ENCODE measurements at regions not wholly inside any gene's neighbourhood (a gene's known extent, or its start where the extent isn't known, plus 50 kb on each side); places are given as distances from the start of the nearest gene placed in this dataset.
"Not testable (repeated sequence)": the region's sequence is repeated elsewhere in the genome, so short reads cannot be mapped to it uniquely, and the experiment has no call there.

- not testable (repeated sequence) for H4K20me1 ChIP-seq (ENCODE audit: control insufficient read depth, insufficient read depth, insufficient read length); H3K27me3 Mint-ChIP-seq (ENCODE audit: low read depth); H3K9me3 ChIP-seq (ENCODE audit: control insufficient read depth, low read depth, low read length); H2AFZ ChIP-seq (ENCODE audit: low read length); H3K4ac ChIP-seq (ENCODE audit: low read depth, low read length); H2BK15ac ChIP-seq (ENCODE audit: low read depth, low read length); H3K56ac ChIP-seq (ENCODE audit: insufficient read length, low read depth, low read length); H3K4me1 Mint-ChIP-seq; H2BK20ac ChIP-seq (ENCODE audit: low read depth, low read length, poor library complexity, severe bottlenecking); H2BK120ac ChIP-seq (ENCODE audit: low read depth, low read length, poor library complexity, severe bottlenecking); H3K14ac ChIP-seq (ENCODE audit: insufficient read depth, low read length); DNase-seq; H3K4me2 ChIP-seq (ENCODE audit: insufficient read depth, insufficient read length, low read length); H3K18ac ChIP-seq (ENCODE audit: insufficient read length, low read depth, low read length); H3K79me2 ChIP-seq (ENCODE audit: insufficient read depth, low read length); H3K23ac ChIP-seq (ENCODE audit: insufficient read length, low read depth, low read length); H3K27ac ChIP-seq (ENCODE audit: insufficient read length, low read depth, low read length); H3K9ac ChIP-seq (ENCODE audit: extremely low read depth, insufficient read length, low read length); H3K4me3 Mint-ChIP-seq; H2AK5ac ChIP-seq (ENCODE audit: insufficient read length, low read length); H3K79me1 ChIP-seq (ENCODE audit: insufficient read depth, low read depth, low read length, poor library complexity, severe bottlenecking); H3K27ac Mint-ChIP-seq; H2BK12ac ChIP-seq (ENCODE audit: insufficient read length, low read depth, low read length); H3K27me3 ChIP-seq (ENCODE audit: insufficient read depth, low read length); H3K23me2 ChIP-seq (ENCODE audit: insufficient read length, low read depth, low read length, poor library complexity, severe bottlenecking); H3T11ph ChIP-seq (ENCODE audit: low read length); H3K4me1 ChIP-seq (ENCODE audit: insufficient read depth, low read length); H2BK5ac ChIP-seq (ENCODE audit: insufficient read length, low read length); H3K9me3 Mint-ChIP-seq; H4K91ac ChIP-seq (ENCODE audit: insufficient read length, low read depth, low read length); H4K5ac ChIP-seq (ENCODE audit: insufficient read length, low read depth, low read length); H4K8ac ChIP-seq (replicated peaks; ENCODE audit: insufficient read length, low read depth, low read length); H3K36me3 Mint-ChIP-seq (ENCODE audit: insufficient read depth in 1 of 3, low read depth in 3 of 3)
- WGBS (ENCODE audit: extremely low coverage, insufficient read length, low lambda C conversion rate) = no CpG with 5 or more reads among the region's 8 CpGs
Measured at GRCh38 chr9:66046992-66047391, 310.0 kb downstream of the FOXD4L4 start.

- not testable (repeated sequence) for H3K9ac ChIP-seq (ENCODE audit: extremely low read depth, insufficient read length, low read length); H2BK5ac ChIP-seq (ENCODE audit: insufficient read length, low read length); H2AFZ ChIP-seq (ENCODE audit: low read length); H2BK15ac ChIP-seq (ENCODE audit: low read depth, low read length); H4K5ac ChIP-seq (ENCODE audit: insufficient read length, low read depth, low read length); H3K27ac Mint-ChIP-seq; H3K79me2 ChIP-seq (ENCODE audit: insufficient read depth, low read length); H3K9me3 ChIP-seq (ENCODE audit: control insufficient read depth, low read depth, low read length); H4K91ac ChIP-seq (ENCODE audit: insufficient read length, low read depth, low read length); H3K4me2 ChIP-seq (ENCODE audit: insufficient read depth, insufficient read length, low read length); H3T11ph ChIP-seq (ENCODE audit: low read length); DNase-seq; H3K79me1 ChIP-seq (ENCODE audit: insufficient read depth, low read depth, low read length, poor library complexity, severe bottlenecking); H3K14ac ChIP-seq (ENCODE audit: insufficient read depth, low read length); H3K27me3 Mint-ChIP-seq (ENCODE audit: low read depth); H3K18ac ChIP-seq (ENCODE audit: insufficient read length, low read depth, low read length); H2AK5ac ChIP-seq (ENCODE audit: insufficient read length, low read length); H3K36me3 Mint-ChIP-seq (ENCODE audit: insufficient read depth in 1 of 3, low read depth in 3 of 3); H2BK12ac ChIP-seq (ENCODE audit: insufficient read length, low read depth, low read length); H2BK20ac ChIP-seq (ENCODE audit: low read depth, low read length, poor library complexity, severe bottlenecking); H3K9me3 Mint-ChIP-seq; H3K56ac ChIP-seq (ENCODE audit: insufficient read length, low read depth, low read length); H3K4ac ChIP-seq (ENCODE audit: low read depth, low read length); H3K23ac ChIP-seq (ENCODE audit: insufficient read length, low read depth, low read length); H3K4me1 ChIP-seq (ENCODE audit: insufficient read depth, low read length); H4K8ac ChIP-seq (replicated peaks; ENCODE audit: insufficient read length, low read depth, low read length); H4K20me1 ChIP-seq (ENCODE audit: control insufficient read depth, insufficient read depth, insufficient read length); H3K23me2 ChIP-seq (ENCODE audit: insufficient read length, low read depth, low read length, poor library complexity, severe bottlenecking); H3K27ac ChIP-seq (ENCODE audit: insufficient read length, low read depth, low read length); H3K27me3 ChIP-seq (ENCODE audit: insufficient read depth, low read length); H3K4me3 Mint-ChIP-seq; H2BK120ac ChIP-seq (ENCODE audit: low read depth, low read length, poor library complexity, severe bottlenecking); H3K4me1 Mint-ChIP-seq
- no CpG with 5 or more reads among the region's 2 CpGs for WGBS (ENCODE audit: extremely low coverage, insufficient read length, low lambda C conversion rate)
Measured at GRCh38 chr9:66049721-66050120, 312.8 kb downstream of the FOXD4L4 start.
